Upper lobe of left lung (tissue), 4 donors: ENCODE measurements at regions not wholly inside any gene's neighbourhood (a gene's known extent, or its start where the extent isn't known, plus 50 kb on each side); places are given as distances from the start of the nearest gene placed in this dataset.

Experiments used
- CTCF ChIP-seq, 6 experiments: fragments of 450-650 bp in 4 of 6; fragments of 200-600 bp in 2 of 6; sonication (generic) in 2 of 6; IDR thresholded peaks; one replicate each; pipeline ENCODE4 v1.5.1; 2016 to 2019; ENCODE audit warnings: antibody characterized with exemption in 6 of 6
- EP300 ChIP-seq, 4 donors: sonication (generic); formaldehyde crosslinking; IDR thresholded peaks; one replicate each; pipeline ENCODE4 v1.5.1; 2017; ENCODE audit warnings: antibody characterized with exemption in 4 of 4, control low read depth in 2 of 4
- POLR2A ChIP-seq, 4 donors: fragments of 450-650 bp; IDR thresholded peaks; one replicate each; pipeline ENCODE4 v1.5.1; 2016 to 2017; ENCODE audit warnings: antibody characterized with exemption in 4 of 4, mild to moderate bottlenecking in 2 of 4

GRCh38 chr5:88588609-88589008 lies 294.4 kb downstream of the MEF2C start:
- TF ChIP-seq CTCF (IDR thresholded peaks at IDR 0.05) = no peak
- TF ChIP-seq EP300 (IDR thresholded peaks at IDR 0.05) = no peak
- TF ChIP-seq POLR2A (IDR thresholded peaks at IDR 0.05) = no peak
